GM19397 (cell line): ENCODE measurements at regions not wholly inside any gene's neighbourhood (a gene's known extent, or its start where the extent isn't known, plus 50 kb on each side); places are given as distances from the start of the nearest gene placed in this dataset.
A peak's percentile ranks its signal among the peaks of the same experiment; 100 is the strongest.

Source experiments
- ATAC-seq: cut with Tn5 transposase; IDR thresholded peaks from one replicate; pipeline ENCODE4 v1.9.1; 2021; ENCODE audit warnings: mild to moderate bottlenecking, moderate library complexity; ENCODE audit not compliant: unreplicated experiment

DNA sequence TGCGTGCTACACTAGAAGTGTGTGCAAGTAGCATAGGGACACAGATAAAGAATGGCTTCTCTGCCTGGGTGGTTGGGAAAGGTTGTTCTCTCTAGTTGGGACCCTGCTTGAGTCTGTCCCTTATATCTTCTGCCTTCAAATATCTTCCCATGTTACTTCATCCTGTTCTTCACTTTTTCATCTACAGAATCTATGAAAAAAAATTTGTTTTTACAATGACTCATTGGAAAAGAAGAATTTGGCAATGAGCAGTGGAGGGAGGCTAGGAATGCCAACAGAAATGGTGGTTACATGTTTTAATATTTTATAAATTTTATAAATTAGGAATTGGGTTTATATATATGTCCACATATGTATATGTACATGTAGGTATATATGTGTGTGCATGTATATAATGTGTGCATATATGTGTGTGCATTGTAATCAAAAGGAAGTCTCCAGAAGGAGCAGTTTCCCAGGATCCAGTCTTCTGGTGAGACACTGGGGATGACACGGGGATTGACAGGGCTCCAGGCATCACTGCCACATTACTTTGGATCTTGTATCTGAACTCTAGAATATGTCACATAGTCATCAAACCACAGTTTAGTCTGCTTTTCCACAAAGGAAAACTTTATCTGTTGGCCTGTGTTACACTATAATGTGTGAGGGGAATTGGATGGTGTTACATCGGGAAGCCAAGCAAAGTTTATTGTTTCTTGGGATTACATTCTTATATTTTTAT is 75.3 kb upstream of the RIPOR2 start:
- ATAC-seq = no peak

DNA sequence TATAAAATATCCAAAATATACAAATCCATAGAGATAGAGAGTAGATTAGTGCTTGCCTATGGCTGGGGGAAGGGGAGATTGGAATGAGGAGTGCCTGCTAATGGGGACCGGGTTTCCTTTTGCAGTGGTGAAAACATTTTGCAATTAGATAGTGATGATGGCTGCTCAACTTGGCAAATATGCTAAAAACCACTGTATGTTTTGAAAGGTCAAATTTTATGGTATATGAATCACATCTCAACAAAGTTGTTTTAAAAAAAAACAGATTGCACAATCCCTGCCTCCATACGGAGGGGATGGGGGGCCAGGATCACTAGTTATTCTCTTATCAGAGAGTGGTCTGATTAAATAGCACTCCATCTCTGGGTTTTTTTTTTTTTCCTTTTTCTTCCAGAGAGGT is 76.9 kb upstream of the RIPOR2 start:
- no peak for ATAC-seq

DNA sequence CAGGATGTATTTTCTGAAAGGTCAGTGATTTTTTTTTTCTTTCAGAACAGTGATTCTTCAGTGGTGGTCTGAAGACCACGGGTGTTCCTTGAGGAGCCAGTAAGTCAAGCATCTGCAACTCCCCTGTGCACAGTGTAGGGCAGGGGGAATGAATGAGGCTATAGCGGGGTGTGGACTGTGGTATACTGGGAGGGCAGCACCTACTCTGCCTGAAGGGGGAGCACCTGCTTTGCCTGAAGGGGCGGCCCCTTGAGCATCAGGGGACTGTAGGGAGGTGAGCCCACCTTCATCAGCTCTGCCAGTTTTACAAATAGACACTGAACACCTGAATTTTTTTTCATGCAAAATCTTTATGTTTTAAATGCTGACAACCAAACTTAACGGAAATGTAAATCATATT is 77.5 kb upstream of the RIPOR2 start:
- ATAC-seq = no peak

DNA sequence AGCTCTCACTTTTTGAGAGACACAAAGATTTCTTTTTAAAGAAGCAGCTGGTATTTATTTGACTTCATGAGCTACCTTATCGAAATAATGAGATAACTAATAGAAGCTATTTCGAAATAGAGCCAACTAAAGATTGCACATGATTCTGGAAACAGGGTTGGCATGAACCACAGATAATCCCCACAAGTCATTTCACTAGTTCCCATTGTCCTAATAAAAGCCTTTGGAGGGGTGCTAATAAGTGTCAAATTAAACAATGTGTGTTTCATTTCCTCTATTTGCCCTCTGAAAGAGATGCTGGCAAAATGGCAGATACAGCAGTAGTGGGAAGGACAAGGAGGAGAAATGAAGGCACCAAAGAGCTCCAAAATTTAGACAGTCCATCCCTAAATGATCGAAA is 78.6 kb upstream of the RIPOR2 start:
- ATAC-seq = no peak

DNA sequence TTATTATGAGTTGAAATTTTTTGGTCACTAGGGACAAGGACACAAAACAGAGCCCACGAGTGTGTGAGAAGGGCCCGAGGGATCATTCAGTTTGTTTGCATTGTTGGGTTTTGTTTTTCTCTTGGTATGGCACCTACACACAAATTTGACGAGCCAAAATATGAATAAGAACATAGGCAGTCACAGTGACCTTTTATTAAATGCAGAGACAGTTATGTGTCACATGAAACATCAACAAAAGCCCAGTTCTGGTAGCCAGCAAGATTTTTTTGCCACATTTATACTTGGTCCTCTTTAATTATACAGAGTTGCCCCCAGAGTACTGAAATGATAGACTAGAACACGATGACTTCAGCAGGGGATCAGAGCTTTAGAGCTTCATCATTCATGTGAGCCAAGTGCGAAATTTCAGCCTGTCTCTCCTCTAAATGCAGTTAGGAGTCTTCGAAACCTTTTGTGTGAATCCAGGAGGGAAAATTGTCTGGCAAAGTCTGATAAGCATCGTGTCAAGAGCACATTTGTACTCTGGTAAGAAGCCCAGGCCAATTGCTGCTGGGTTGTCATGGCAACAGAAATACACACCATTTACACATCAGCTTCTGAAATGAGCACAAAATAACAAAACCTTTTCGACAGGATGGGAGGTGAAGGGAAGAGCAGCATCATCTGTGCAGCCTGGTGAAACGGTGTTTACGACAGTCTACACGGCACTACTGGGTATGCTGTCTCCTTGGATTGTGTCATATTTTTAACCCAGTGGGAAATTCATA is 79.2 kb upstream of the RIPOR2 start:
- ATAC-seq = no peak

DNA sequence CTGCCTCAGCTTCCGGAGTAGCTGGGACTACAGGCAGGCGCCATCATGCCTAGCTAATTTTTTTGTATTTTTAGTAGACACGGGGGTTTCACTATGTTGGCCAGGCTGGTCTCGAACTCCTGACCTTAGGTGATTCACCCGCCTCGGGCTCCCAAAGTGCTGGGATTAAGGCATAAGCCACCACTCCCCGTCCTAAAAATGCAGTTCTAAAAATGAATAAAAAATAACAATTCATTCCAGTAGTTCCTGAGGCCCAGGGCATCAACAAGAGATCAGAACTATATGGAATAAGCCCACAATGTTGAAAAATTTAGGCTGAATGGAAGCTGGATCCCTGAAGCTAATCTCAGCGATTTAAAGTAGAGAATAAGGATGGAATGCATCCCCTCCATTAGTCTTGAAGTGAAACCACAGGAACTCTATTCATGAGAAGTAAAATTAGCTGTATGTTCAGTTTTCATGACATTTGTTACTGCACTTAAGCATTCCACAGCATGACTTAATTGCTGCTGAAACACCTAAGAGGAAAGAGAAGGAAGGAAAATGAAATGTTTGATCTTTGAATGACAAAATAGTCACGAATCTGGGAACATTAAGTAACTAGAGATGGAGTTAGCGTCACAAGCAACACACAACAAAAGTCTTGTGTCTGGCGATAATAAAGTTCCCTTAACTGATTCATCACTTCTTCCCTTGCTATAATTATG is 80.4 kb upstream of the RIPOR2 start:
- no peak for ATAC-seq

DNA sequence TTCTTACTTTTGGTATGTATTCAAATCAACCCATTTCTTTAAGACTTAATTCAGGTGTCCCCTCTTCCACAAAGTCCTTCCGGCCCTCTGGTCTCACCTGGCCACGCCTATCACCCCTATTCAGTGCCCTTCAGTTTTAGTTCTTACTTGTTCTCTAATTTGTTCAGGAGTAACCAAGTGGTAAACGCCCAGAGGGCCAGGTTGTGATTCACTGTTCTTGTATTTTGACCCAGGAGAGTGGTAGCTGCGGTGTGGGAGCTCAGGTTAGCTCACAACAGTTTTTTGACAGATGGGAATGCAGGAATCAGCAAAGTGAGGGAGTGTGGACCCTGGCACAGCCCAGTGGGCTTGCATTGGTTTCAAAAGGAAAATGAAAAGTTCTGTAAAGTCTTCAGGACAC is 81.7 kb upstream of the RIPOR2 start:
- ATAC-seq = no peak

DNA sequence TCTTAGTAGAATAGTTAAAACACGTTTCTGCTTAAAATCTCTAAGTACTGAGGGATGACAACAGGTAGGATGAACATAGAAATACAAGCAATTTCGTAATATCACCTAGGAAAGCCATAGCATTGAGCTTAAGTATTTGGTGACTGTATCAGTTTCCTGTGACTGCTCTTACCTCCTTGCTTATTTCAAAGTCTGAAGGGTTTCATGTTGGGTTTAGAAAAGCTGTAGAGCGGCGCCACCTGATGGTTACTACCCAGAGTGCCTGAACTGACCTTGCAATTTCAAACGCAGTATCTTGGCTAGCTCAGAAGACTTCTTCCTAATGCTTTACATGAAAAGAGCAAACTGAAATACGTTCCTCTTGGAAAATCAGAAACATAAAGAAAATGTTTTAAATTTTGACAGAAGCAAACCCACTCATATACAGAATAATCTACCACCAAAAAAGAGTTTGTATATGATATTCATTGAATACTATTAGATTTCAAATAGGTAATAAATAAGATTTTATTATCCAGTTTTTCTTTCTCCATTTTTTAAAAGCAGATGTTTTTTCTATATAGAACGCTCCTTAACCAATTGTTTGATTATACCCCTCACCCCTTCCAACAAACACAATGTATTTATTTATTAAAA is 82.3 kb upstream of the RIPOR2 start:
- ATAC-seq = no peak

DNA sequence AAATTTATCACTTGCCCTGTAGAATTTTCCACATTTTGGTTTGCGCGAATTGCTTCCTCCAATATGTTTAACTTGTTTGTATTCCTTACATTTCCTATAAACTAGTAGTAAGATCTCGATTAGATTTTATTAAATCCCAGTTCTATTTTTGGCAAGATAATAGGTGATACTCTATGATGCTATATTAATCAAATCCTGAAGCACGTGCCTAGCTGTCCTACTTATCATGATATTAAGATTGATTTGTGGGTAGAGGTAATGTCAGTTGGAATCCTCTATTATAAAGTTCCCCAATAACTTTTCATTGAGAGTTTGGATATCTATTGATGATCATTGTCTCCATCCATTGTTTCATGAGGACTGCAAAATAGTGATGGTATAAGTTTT is 82.8 kb upstream of the RIPOR2 start:
- ATAC-seq = no peak

DNA sequence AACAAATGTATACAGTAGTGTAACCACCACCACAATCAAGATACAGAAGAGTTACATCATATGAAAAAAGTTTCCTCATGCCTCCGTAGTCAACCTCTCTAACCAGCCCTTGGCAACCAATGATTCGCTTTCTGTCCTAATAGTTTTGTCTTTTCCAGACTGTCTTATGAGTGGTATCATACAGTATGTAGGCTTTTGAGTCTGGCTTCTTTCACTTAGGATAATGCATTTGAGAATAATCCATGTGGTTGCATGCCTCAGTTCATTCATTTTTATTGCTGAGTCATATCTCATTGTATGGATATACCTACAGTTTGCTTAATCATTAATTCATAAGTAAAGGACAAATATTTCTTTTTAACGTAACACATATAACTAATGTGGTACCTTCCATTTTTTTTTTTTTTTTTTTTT is 86.4 kb upstream of the RIPOR2 start:
- no peak for ATAC-seq

DNA sequence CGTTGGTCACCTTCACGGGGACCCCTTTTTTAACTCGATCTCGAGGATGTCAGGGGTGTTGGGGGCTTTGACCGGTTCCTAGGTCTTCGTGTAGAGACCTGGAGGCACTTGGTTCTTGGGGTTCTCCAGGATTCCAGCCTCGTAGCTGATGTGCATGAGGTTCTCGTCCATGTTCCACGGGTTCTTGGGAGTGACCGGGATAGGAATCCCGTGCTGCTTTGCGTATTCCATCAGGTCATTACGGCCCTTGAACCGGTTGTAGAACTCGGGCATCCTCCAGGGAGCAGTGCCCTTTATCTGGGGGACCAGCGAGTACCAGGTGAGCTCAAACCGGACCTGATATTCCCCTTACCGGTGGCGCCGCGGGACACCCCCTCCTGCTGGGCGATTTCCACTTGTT is 88.0 kb upstream of the RIPOR2 start:
- no peak for ATAC-seq

DNA sequence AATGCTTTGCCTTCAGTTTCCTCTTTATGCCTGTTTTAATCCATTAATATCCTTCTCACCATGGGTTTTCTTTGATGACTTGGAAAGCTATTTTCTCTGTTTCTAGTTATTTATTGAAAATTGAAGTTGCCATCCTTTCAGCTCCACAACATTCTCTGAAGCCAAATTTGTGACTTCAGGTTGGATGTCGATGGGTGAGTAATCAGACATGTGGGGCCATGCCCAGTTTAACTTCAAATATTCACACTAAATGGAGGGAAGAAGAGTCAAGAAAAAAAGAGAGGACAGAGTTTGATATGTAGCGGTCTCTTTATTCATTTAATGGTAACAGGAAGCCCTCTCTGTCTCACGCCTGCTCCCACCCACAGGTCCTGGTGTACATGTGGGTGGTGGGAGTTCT is 89.1 kb upstream of the RIPOR2 start:
- no peak for ATAC-seq

DNA sequence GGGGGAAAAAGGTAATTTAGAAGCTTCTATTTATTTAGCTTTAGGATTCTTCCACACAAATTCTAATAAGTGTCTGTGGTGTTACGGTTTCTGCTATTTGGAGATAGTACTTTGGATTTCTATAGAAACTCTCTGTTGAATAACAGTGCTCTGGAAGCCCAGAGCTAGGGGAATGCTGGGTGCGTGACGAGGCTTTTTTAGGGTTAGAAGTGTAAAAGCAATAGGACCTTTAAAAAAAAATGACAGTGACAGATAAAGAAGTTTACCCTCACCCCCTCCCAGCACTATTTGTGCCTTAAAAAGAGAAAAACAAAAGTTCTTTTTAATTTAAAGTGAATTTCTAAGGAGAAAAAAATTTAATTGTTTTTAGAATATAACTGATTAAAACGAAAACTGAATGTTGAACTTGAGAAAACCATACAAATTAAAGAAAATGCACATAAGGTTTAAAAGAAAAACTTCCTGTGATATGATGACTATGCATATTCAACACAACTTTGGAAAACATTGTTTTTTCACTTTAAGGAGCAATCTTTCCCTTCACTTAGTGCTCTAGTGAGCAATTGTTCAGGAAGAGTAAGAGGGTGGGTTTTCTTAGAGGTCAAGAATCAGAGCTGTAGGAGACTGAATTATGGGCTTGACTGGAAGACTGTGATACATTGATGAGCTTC is 89.6 kb upstream of the RIPOR2 start:
- no peak for ATAC-seq

DNA sequence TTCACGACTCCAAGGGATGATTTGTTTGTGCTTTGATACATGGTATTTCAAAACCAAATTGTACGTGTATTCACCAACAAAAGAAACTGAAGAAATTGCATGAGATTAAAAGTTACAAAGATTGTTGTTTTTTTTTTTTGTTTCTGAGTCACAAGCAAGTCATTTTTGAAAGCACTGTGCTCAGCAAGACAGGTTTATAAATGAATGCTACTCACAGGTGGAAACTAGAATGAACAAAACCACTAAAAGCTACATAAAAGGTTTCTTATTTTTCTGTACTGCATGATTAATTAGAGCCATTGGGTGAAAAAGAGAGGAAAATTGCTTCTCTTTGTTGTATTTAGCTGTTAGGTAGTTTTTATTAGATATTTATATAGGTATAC is 90.2 kb upstream of the RIPOR2 start:
- ATAC-seq = no peak

DNA sequence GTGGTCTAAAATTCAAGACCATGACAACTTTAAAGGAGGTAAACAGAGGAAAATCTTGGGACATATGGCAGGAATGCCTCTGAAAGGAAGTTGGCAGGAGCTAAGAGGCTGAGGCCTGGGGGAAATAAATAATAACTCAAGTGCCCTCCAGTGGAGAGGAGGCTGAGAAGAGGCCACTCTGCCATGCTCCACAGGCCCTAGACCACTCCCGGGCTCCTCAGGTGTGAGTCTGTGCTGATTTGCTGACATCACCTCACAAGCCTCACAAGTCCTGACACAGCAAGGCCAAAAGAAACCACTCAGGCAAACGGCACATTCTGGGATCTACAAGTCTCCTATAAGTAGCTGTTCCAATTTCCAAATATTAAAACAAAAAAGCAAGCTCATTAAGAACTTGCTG is 91.0 kb upstream of the RIPOR2 start:
- no peak for ATAC-seq

DNA sequence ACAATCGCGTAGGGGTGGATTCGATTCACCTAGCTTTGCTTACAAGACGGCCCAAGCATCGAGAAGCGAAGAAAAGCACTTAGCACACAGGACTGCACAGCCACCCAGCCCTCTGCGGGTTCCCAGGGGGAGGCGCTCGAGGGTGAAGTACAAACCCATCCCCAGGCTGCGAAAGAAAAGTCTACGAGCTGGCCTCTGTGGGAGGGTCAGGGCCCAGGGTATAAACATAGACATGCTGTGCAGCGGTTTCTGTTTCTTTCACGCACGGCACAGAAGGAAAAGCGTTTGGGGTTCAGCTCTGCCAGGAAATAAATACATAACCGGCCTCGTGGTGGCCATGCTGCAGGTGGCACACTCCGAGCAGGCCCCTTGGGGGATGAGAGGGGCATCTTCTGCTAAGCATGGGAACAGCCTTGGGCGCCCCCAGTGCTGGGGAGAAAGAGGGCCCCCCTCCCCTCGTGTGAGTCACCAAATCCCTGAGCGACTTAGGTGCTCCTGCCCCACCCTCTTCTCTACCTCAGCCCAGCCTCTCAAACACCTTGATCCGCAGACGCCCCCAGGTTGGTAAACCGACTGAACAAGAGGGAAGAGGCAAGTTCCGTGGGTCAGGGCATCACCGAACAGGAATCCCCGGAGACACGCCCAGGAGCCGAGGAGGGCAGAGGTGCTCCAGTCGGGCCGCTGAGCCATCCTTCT is 91.6 kb upstream of the RIPOR2 start:
- peak; percentile 90 for ATAC-seq

DNA sequence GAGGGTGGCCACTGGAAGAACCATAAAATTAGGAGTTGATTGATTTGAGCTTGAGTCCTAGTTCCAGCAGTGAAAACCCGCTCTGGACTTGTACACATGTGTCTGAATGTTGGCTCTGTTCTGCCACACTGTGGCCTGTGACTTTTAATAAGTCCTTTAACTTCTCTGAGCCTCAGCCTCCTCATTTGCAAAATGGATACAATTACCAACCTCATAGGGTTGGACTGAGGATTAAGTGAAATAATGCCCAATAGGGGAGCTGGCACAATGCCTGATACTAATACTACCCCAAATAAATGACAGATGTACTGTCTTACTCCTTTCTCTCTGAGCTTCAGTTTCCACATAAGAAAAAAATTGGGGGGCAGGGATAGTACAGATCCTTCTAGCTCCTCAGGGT is 92.6 kb upstream of the RIPOR2 start:
- ATAC-seq = no peak

DNA sequence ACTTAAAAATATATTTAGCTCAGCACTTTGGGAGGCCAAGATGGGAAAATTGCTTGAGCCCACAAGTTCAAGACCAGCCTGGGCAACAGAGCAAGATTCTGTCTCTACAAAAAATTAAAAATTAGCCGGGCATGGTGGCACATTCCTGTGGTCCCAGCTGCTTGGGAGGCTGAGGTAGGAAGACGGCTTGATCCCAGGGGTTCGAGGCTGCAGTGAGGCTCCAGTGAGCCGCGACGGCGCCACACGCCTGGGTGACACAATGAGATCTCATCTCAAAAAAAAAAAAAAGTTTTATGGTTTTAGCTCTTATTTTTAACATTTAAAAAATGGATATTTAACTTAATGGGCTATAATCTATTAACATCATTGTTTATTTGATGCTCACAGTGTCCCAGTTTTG is 97.2 kb upstream of the RIPOR2 start:
- ATAC-seq = no peak

DNA sequence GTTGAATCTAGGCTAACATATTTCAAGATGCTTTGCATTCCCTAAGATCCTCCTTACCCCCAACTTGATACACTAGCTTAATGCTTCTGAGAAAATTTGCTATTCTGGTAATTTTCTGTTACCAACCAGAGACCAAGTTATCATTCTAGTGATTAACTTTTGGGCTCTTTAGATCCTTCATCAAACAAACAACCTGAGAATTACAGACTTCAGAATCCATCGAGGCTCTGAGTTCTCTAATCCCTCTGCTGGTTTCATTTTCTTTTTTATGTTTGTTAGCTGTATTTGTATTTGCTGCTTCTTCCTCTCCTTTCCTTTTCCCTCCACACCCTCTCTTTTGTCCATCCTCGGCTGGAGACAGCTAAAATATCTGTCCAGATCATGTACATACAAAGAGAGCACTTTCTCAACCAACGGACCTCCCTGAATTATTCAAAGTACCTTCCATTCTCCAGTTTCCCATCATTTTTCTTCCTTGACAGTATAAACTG is 98.7 kb upstream of the RIPOR2 start:
- no peak for ATAC-seq

DNA sequence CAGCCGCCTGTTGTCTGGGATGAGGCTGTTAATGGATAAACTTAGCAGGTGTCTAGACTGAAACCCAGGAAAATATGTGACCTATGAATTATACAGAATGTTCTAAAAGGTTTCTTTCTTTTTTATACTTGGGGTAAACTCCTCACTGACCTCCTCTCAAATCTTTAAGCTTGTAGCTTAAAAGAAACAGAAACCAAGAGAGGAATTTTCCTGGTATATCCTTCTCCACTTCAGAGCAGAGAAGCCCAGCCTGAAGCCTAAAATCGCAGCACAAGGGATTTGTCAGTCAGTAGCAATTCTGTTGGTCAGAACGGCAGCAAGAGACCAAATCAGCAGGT is 99.4 kb upstream of the RIPOR2 start:
- no peak for ATAC-seq
